IPS DF 19.7 (cell line): ENCODE measurements at regions not wholly inside any gene's neighbourhood (a gene's known extent, or its start where the extent isn't known, plus 50 kb on each side); places are given as distances from the start of the nearest gene placed in this dataset.

ENCODE experiments used
- DNase-seq: peaks from one replicate; pipeline ENCODE4 v3.0.0-alpha.2; 2013; ENCODE audit warnings: low read depth, low spot score

GRCh38 chr14:85813040-85813439 is 283.1 kb downstream of the FLRT2 start:
- no peak for DNase-seq

GRCh38 chr14:85811340-85811739 is 281.4 kb downstream of the FLRT2 start:
- no peak for DNase-seq

- DNase-seq: no peak
Observed at GRCh38 chr14:85799668-85800067, 269.7 kb downstream of the FLRT2 start.

GRCh38 chr14:85798856-85799255 is 268.9 kb downstream of the FLRT2 start:
- no peak for DNase-seq

GRCh38 chr14:85793533-85793932 is 263.6 kb downstream of the FLRT2 start:
- DNase-seq: no peak

GRCh38 chr14:85789506-85789905 is 259.6 kb downstream of the FLRT2 start:
- DNase-seq: no peak

GRCh38 chr14:85788470-85789233 is 258.7 kb downstream of the FLRT2 start:
- DNase-seq: no peak

- no peak for DNase-seq
Observed at GRCh38 chr14:85766295-85766694, 236.4 kb downstream of the FLRT2 start.

GRCh38 chr14:85764822-85765221 is 234.9 kb downstream of the FLRT2 start:
- no peak for DNase-seq

- DNase-seq: no peak
Observed at GRCh38 chr14:85762526-85762925, 232.6 kb downstream of the FLRT2 start.

GRCh38 chr14:85752175-85752574 is 222.2 kb downstream of the FLRT2 start:
- no peak for DNase-seq

- no peak for DNase-seq
Observed at GRCh38 chr14:85744573-85744972, 214.6 kb downstream of the FLRT2 start.

- no peak for DNase-seq
Observed at GRCh38 chr14:85732031-85732430, 202.1 kb downstream of the FLRT2 start.

- no peak for DNase-seq
Observed at GRCh38 chr14:85731186-85731585, 201.2 kb downstream of the FLRT2 start.

GRCh38 chr14:85728476-85729065 is 198.6 kb downstream of the FLRT2 start:
- no peak for DNase-seq

GRCh38 chr14:85714069-85714468 is 184.1 kb downstream of the FLRT2 start:
- DNase-seq: no peak

- DNase-seq: no peak
Observed at GRCh38 chr14:85711620-85712019, 181.7 kb downstream of the FLRT2 start.
